ENCODE measurements at regions not wholly inside any gene's neighbourhood (a gene's known extent, or its start where the extent isn't known, plus 50 kb on each side); places are given as distances from the start of the nearest gene placed in this dataset.

DNA sequence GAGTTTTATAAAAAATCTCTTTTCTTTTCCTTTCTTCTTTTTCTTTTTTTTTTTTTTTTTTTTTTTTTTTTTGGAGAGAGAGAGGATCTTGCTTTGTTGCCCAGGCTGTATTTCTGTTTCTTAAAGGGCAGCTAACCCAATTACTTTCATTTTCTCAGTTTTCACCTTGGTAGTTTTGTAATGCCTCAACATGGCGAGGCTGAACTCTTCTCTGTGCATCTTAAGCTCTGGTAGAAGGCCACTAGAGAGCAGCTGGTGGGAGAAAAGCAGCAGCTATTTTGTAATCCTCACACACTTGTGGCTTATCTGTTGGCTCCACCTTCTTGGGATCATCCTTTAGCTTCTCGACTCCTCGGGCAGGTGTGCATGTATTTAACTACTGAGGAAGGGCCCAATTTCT, 152.2 kb upstream of the MEIS2 start:
- no peak for DNase-seq
- intact Hi-C loops (cut with DNase I; ENCODE audit: low total_unique reads), result no loop called here
- no peak for TF ChIP-seq POLR2A (IDR thresholded peaks at IDR 0.05)
- TF ChIP-seq, protein P1, sequence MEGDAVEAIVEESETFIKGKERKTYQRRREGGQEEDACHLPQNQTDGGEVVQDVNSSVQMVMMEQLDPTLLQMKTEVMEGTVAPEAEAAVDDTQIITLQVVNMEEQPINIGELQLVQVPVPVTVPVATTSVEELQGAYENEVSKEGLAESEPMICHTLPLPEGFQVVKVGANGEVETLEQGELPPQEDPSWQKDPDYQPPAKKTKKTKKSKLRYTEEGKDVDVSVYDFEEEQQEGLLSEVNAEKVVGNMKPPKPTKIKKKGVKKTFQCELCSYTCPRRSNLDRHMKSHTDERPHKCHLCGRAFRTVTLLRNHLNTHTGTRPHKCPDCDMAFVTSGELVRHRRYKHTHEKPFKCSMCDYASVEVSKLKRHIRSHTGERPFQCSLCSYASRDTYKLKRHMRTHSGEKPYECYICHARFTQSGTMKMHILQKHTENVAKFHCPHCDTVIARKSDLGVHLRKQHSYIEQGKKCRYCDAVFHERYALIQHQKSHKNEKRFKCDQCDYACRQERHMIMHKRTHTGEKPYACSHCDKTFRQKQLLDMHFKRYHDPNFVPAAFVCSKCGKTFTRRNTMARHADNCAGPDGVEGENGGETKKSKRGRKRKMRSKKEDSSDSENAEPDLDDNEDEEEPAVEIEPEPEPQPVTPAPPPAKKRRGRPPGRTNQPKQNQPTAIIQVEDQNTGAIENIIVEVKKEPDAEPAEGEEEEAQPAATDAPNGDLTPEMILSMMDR (IDR thresholded peaks at IDR 0.05), result no peak
- Histone ChIP-seq H3K27ac (no peak overlapping the region), H3K27me3 (no peaks in the 10 kb centered on the region), H3K4me3 (no peak overlapping the region), H3K36me3 (no peaks in the 10 kb centered on the region), H3K9me3 (no peaks in the 10 kb centered on the region), H3K4me1 (no peaks in the 10 kb centered on the region)

GRCh38 chr15:37253877-37254276, 153.5 kb upstream of the MEIS2 start:
- intact Hi-C loops (cut with DNase I; ENCODE audit: low total_unique reads), result no loop called here
- TF ChIP-seq, protein P1 (IDR thresholded peaks at IDR 0.05), result no peak
- no peak for TF ChIP-seq POLR2A (IDR thresholded peaks at IDR 0.05)
- no peak overlapping the region for H3K27ac ChIP-seq
- no peaks in the 10 kb centered on the region for H3K9me3 ChIP-seq
- H3K36me3 ChIP-seq, result no peaks in the 10 kb centered on the region
- no peaks in the 10 kb centered on the region for H3K27me3 ChIP-seq
- no peaks in the 10 kb centered on the region for H3K4me1 ChIP-seq
- no peak overlapping the region for H3K4me3 ChIP-seq
- DNase-seq, result no peak

DNA sequence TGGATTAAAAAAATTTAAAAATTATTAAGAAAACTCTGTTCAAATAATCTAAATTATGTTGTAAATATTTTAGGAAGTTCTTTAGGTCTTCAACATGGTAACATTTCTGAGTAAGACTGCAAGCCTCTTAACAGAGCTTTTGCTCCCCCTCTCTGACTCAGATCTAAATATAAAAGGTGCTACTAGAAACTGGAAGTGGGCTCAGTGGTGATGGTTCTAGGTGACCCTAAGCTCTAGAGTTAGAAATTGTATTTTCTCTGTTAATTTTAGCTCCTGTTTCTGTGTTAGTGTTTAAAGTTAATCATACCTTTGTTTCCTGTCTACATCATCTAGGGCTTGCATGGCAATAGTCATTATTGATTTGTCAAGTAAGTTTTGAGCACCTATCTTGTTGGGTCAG, 159.9 kb upstream of the MEIS2 start:
- Histone ChIP-seq H3K27ac (no peak overlapping the region), H3K4me1 (no peaks in the 10 kb centered on the region), H3K36me3 (no peaks in the 10 kb centered on the region), H3K4me3 (no peak overlapping the region), H3K9me3 (no peaks in the 10 kb centered on the region), H3K27me3 (no peaks in the 10 kb centered on the region)
- TF ChIP-seq POLR2A (IDR thresholded peaks at IDR 0.05), result no peak
- DNase-seq, result no peak
- intact Hi-C loops (cut with DNase I; ENCODE audit: low total_unique reads), result no loop called here

- no peaks in the 10 kb centered on the region for H3K27me3 ChIP-seq
- intact Hi-C loops (cut with DNase I; ENCODE audit: low total_unique reads), result no loop called here
- no peak for TF ChIP-seq POLR2A (IDR thresholded peaks at IDR 0.05)
- TF ChIP-seq, protein P1 (IDR thresholded peaks at IDR 0.05), result no peak
- no peak overlapping the region for H3K27ac ChIP-seq
- H3K4me3 ChIP-seq, result no peak overlapping the region
- no peaks in the 10 kb centered on the region for H3K9me3 ChIP-seq
- DNase-seq, result no peak
- no peaks in the 10 kb centered on the region for H3K4me1 ChIP-seq
- H3K36me3 ChIP-seq, result no peaks in the 10 kb centered on the region
Observed at GRCh38 chr15:37261685-37262084, 161.3 kb upstream of the MEIS2 start.

DNA sequence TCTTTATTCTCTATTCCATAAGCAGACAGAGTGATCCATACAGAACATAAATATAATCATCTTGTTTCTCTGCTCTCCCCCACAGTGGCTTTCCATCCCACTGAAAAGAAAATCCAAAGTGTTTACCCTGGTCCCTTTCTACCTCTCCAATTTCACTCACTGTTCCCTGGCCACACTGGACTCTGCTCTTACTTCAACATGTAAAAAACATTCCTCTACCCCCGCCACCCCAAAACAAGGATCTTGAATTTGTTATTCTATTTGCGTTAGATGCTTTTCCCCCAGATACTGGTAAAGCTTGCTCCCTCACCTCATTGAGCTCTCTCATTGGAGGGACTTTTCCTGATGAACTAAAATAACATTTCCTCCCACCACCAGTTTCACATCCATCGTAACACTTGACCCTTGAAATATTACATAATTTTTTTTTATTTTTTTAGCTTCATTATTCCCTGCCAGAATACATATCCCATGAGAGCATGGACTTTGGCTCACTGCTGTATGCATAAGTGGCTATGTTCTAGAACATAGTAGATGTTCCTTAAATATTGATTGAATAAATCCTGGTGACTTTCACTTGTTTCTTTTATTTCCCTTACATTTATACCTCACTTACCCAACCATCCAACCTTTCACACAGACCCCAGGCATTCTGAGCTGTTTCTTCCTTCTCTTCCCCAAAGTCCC, 162.7 kb upstream of the MEIS2 start:
- Histone ChIP-seq H3K4me3 (no peak overlapping the region), H3K9me3 (no peaks in the 10 kb centered on the region), H3K27me3 (no peaks in the 10 kb centered on the region), H3K4me1 (no peaks in the 10 kb centered on the region), H3K27ac (no peak overlapping the region), H3K36me3 (no peaks in the 10 kb centered on the region)
- DNase-seq, result no peak
- intact Hi-C loops (cut with DNase I; ENCODE audit: low total_unique reads), result no loop called here
- TF ChIP-seq POLR2A (IDR thresholded peaks at IDR 0.05), result no peak
- TF ChIP-seq, protein P1 (IDR thresholded peaks at IDR 0.05), result no peak
